DMS 273 (cell line): ENCODE measurements at regions not wholly inside any gene's neighbourhood (a gene's known extent, or its start where the extent isn't known, plus 50 kb on each side); places are given as distances from the start of the nearest gene placed in this dataset.

Experiments used
- DNase-seq: peaks from one replicate; lab custom pipeline; 2025; ENCODE audit not compliant: unreplicated experiment; lab: John Stamatoyannopoulos, UW

DNA sequence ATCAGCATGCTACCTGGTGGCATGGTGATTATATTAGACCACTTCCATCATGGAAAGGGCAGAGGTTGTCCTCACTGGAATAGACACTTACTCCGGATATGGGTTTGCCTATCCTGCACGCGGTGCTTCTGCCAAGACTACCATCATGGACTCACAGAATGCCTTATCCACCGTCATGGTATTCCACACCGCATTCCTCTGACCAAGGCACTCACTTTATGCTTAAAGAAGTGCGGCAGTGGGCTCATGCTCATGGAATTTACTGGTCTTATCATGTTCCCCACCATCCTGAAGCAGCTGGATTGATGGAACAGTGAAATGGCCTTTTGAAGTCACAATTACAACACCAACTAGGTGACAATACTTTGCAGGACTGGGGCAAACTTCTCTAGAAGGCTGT, 109.2 kb upstream of the DRD2 start:
- DNase-seq: no peak

DNA sequence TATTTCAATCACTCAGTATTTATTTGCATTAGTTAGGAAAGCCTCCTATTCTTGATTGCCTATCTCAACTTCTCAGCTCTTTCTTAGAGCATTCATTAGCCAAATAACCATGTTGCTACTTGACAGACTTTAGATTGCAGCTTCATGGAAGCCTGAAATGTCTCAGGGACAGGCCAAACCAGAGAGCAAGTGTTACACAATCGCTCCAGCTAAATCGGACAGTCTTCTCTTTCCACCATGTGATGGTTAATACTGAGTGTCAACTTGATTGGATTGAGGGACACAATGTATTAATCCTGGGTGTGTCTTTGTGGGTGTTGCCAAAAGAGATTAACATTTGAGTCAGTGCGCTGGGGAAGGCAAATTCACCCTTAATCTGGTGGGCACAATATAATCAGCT, 106.5 kb upstream of the DRD2 start:
- DNase-seq: no peak

DNA sequence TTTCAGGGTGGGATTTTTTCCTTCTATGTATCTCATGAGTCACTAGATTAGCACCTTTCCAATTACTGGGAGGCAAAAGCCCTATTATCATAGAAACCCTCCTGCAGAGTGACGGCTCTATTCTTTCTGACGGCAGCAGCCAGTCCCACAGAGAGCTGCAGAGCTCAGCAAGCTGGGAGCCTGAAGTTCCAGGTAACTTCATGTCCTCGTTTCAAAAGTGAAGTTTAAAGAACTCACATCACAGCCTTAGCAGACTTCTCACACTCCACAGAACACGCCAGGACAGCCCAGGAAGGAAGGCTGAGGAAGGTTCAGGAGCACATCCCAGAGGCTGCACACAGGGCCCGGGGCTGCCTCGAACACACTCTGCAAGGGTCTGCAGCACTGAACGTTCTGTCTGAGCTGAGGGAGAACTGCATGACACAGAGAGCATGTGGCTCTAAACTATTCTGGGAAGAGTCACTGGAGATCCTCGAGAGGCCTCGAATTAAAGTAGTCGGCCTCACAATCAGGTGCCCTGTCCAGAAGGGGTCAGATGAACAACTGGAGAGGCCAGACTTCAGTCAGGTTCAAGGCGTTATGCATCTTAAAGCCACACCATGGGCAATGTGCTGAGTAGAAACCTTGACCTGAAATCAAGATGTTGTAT, 104.2 kb upstream of the DRD2 start:
- no peak for DNase-seq

DNA sequence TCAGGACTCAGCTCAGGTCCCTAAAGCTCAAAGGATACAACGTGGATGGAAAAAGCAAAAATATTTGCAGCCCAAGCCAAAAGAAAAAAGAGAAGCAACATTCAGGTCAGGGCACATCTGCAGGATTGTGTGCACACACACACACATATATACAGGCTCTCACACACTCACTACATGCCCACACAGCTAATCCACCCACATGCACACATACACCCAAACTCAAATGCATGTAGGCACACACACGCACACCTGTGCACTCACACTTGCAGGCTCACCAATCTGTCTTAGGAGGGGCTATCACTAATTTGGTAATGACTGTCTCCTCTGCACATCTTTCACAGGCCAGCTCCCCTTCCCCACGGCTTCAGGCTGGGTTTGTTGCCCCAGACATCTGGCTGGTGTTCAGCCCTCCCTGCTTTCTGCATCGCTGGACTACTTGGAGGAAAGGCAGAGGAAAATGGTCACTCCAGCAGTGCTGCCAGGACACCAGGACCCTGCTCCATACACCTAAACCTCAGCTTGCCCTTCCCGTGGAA, 103.6 kb upstream of the DRD2 start:
- no peak for DNase-seq

DNA sequence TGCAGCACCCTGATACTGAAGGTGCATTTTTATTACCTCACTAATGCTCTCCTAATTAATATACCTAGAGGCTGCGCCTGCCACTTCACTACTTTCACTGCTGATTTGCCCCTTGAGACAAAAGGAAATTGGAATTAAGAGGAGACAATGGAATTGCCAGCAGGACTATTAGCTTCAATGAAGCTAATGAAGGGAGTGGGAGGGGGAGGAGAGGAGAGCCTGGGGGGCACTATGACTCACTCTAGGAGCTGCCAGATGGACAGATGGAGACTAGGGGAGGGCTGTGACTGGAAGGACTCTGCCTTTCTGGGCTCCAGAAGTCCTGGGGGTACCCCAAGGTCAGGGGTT, 102.8 kb upstream of the DRD2 start:
- peak; percentile 38 for DNase-seq

DNA sequence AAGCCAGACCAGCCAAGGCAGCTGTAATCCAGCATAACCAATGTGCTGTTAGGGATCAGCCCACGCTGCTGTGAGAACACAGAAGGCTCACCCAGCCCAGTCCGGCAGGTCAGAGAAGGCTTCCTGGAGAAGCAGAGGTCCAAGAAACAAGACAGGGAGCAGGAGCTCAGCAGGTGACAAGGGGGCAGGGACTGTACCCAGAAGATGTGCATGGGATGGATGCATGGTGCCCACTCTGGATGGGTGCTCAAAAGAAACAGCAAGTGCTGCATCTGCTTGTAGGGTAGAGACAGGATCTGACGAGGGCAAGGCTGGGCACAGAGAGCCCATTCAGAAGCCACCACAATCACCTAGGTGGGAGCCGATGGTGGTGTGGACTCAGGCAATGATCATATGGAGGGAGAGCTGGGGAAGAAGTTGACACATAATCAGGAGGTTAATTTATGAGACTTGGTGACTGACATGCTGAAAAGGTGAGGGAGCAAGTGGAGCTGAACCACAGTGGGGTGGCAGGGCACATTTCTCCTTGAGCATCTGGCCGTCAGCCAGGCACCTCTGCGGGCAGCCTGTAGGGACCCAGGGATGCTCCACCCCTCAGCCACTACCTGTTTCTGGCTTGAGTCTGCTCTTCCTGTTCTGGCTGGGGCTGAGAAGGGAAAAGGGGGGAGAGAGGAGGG, 102.3 kb upstream of the DRD2 start:
- peak; percentile 11 for DNase-seq

DNA sequence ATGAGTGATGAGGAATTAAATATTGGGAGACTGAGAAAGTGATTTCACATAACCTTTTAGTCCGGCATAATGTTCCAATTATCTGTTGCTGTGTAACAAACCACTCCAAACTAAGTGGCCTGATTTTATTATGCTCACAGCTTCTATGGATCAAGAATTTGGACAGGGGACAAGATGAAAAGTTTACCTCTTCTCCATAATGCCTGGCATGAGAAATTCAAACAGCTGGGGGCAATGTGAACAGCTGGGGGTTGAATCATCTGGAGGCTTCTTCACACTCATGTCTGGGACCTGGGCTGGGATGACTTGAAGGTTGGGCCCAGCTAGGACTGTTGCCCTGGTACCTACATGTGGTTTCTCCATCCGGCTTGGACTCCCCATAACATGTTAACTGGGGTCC, 99.4 kb upstream of the DRD2 start:
- DNase-seq: no peak

DNA sequence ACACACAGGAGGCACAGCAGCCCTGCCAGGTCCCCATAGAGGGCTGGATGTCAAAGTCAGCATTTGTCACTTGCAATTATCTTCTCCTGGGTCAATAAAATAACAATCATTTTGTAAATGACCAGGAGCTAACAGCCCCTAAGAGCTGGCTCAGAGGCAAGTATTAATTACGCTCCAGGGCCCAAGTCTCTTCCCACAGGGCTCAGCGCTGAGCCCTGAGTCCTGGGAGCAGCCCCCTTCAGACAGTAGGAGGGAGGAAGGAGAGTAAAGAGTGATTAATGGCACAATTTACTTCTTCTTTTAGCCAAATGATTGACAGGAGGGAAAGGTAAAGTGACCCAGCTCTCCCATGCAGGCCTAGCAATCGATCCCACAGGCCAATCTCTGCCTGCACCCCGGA, 99.0 kb upstream of the DRD2 start:
- no peak for DNase-seq

DNA sequence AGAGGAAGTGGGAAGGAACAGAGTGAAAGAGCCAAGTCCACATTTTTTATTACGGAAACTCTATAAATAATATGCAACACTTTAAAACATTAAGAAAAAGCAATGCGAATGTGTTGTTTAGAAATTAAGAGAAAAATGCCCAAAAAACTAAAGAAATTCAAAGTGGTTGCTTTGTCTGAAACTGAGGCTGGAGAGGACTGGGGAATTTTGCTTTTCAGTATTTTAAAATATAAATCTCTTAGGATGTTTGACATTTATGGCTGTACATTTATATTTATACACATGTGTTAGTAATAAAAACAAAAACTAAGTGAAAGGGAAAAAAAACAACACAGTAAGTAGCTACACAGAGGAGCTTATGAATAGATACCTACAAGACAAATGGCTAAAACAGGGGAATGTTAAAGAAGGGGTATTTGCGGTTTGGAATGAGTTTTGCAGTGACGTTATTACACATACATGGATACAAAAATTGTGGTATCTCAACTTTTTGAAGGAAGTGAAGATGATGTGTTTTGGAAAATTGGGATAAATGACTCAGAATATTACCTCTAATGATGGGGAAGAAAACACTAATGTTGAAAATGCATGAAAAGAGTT, 97.0 kb upstream of the DRD2 start:
- DNase-seq: no peak

GRCh38 chr11:113571531-113571930, 96.3 kb upstream of the DRD2 start:
- no peak for DNase-seq

DNA sequence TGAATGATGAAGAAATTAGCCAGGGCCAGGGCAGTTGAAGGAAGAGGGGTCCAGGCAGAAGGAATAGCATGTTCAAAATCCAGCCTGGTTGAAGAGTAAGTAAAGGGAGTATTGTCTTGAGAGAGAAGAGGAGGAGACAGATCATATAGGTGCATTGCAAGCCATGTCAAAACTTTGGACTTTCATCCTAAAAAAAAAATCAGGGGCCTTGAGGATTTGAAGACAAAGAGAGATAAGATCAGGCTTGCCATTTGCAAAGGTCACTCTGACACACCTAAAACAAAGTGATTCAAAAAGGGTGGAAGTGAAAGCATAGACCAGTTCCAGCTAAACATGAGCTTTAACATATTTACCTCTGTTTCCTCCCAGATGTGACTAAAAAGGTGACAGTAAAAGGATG, 95.7 kb upstream of the DRD2 start:
- no peak for DNase-seq

DNA sequence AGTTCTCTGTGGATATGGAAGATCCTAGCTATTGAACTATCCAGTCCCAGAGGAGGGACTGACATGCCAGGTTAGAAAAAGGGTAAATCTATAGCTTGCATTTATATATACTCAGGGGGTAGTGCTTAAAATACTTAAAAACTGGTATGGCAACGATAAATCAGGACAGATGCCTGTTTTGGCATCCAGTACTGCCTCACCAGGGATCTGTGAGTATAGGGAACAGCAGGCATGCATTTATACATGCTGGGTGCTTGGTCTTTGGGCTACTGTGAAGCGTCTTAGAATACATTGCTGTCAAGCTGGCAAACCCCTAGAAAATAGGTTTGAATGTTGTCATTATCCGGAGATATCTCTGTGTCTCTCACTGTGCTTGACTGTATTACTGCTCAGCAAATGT, 94.2 kb upstream of the DRD2 start:
- peak; percentile 23 for DNase-seq

DNA sequence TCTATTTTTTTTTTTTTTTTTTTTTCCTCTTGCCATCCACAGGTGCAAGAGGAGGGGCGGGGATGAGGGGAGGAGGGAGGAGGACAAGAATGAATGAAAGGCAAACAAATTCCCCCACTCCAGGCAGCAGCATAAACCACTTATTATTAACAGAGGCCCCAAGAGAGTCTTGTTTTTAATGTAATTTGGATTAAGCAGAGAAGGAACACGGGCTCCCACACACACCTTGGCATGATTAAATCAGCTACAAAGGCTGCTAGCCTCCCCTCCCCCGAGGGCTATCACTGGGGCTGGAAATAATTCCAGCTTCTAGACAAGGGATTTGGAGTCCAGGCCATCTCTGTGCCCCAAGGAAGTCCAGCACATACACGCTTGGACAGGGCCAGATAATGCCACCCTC, 93.4 kb upstream of the DRD2 start:
- DNase-seq: no peak

GRCh38 chr11:113567867-113568544, 92.8 kb upstream of the DRD2 start:
- peak; percentile 14 for DNase-seq

- no peak for DNase-seq
Observed at GRCh38 chr11:113567097-113567496, 91.9 kb upstream of the DRD2 start.

- no peak for DNase-seq
Observed at GRCh38 chr11:113564527-113565130, 89.4 kb upstream of the DRD2 start.

GRCh38 chr11:113563766-113564526, 88.7 kb upstream of the DRD2 start:
- no peak for DNase-seq

DNA sequence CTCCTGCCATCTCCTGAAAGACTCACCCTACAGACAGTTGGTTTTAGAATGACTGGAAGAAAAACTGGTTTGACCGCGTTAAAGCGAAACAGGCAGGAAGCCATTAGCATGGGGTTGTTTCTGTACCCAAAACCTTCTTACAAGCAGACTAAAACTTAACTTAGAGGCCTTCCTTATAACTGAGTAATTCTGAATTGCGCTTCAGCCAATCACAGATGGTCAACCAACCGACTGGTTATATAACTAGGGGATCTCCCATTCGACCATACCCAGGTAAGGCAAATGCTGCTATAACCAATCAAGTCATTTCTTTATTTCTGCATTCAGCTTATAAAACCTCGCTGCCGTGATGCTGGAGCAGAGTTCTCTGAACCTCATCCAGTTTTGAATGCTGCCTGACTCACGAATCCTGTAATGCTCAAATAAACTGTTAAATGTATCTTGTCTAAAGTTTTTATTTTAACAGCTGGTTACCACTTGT, 87.8 kb upstream of the DRD2 start:
- no peak for DNase-seq

- no peak for DNase-seq
Observed at GRCh38 chr11:113562576-113562975, 87.4 kb upstream of the DRD2 start.

- no peak for DNase-seq
Observed at GRCh38 chr11:113557926-113558325, 82.7 kb upstream of the DRD2 start.

DNA sequence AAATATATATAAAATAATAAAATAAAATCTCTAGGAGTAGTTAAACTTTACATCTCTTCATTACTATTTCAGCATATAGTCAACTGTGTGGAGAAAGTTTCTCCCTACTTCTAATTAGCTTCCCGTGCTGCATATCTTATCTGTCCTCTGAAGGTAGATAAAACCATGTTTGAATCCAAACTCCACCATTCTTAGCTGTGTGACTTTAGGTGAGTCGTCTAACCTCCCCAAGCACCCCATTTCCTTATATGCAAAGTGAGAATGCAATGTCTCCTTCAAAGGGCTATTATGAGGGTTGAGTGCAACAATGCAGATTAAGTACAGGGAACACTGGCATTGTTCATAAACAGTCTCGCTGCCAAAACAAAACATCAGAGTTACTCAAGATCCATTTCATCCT, 80.8 kb upstream of the DRD2 start:
- DNase-seq: no peak
